A549 (cell line): ENCODE measurements at regions not wholly inside any gene's neighbourhood (a gene's known extent, or its start where the extent isn't known, plus 50 kb on each side); places are given as distances from the start of the nearest gene placed in this dataset.

Source experiments
- CTCF ChIP-seq: fragments of >200 bp; sonication (Bioruptor Twin); formaldehyde crosslinking; IDR thresholded peaks from 3 replicates; pipeline ENCODE4 v1.5.1; 2016
- EP300 ChIP-seq, 2 experiments: fragments of >200 bp; sonication (Bioruptor Twin); formaldehyde crosslinking; IDR thresholded peaks; 2 replicates in 1 of 2; 3 replicates in 1 of 2; pipeline ENCODE4 v1.6.1; 2016 to 2017
- NFE2L2 ChIP-seq: fragments of 150-350 bp; conservative IDR thresholded peaks from 2 replicates; pipeline ENCODE4 v1.6.1; 2014; ENCODE audit warnings: low read length
- ZNF302 ChIP-seq: fragments of 250-450 bp; sonication (Bioruptor Pico); IDR thresholded peaks from 2 replicates; pipeline ENCODE4 v1.9.0; 2021; ENCODE audit warnings: inconsistent platforms, mild to moderate bottlenecking, moderate library complexity

GRCh38 chr12:93154753-93155480 is 222.8 kb upstream of the NUDT4 start:
- TF ChIP-seq CTCF (no peak), NFE2L2 (no peak), EP300 (IDR thresholded peaks at IDR 0.05) (no peak), ZNF302 (CRISPR knock-in tag) (no peak)
